Type B pancreatic cell (in vitro differentiated cells): ENCODE measurements at regions not wholly inside any gene's neighbourhood (a gene's known extent, or its start where the extent isn't known, plus 50 kb on each side); places are given as distances from the start of the nearest gene placed in this dataset.

Experiments used
- DNase-seq: peaks from one replicate; pipeline ENCODE4 v3.0.0; 2021; ENCODE audit warnings: mixed read lengths; ENCODE audit not compliant: unreplicated experiment; ENCODE audit errors: extremely low spot score
- H3K27ac Mint-ChIP-seq: 2 replicates; pipeline ENCODE4 v1.8.0; 2021; ENCODE audit warnings: mild to moderate bottlenecking, mixed read lengths
- H3K27me3 Mint-ChIP-seq: 2 replicates; pipeline ENCODE4 v1.8.0; 2021; ENCODE audit warnings: mixed read lengths
- H3K36me3 Mint-ChIP-seq: 2 replicates; pipeline ENCODE4 v1.8.0; 2021; ENCODE audit warnings: mixed read lengths
- H3K4me1 Mint-ChIP-seq: one replicate; pipeline ENCODE4 v1.8.0; 2021; ENCODE audit warnings: mixed read lengths; ENCODE audit not compliant: unreplicated experiment
- H3K4me3 Mint-ChIP-seq: 2 replicates; pipeline ENCODE4 v1.8.0; 2021; ENCODE audit warnings: mild to moderate bottlenecking, mixed read lengths
- H3K9me3 Mint-ChIP-seq: 2 replicates; pipeline ENCODE4 v1.8.0; 2021; ENCODE audit warnings: mixed read lengths
- TF ChIP-seq, protein P1 (sequence below): fragments of 200-600 bp; sonication (generic); conservative IDR thresholded peaks from 2 replicates; pipeline ENCODE4 v1.5.0; 2021; ENCODE audit warnings: antibody characterized with exemption, mild to moderate bottlenecking

DNA sequence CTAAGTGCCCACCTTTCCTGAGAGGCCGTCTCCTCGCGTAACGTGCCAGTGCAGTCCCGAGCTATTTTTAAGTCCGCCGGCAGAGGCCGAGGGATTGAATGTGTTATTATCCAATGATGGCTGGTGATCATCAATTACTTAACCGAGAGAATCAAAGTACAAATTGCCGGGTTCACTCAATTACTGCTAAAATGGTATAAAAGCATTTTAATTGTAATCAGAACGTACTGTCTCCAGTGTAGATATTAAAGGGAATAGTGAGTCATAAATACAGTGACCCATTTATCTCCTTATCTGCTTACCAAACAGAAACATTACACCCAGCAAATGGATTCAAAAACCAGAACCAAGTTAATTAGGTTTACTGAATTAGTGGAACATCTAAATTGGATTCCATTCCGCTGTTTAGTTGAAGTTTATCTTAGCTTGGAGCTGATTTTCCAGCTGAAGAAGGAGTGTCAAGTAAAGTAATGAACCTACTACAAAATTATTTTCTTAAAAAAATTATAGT is 334.9 kb downstream of the BRD1 start:
- peaks cover 2% of the 10 kb centered on the region for H3K4me1 Mint-ChIP-seq
- H3K36me3 Mint-ChIP-seq = no peaks in the 10 kb centered on the region
- TF ChIP-seq, protein P1, sequence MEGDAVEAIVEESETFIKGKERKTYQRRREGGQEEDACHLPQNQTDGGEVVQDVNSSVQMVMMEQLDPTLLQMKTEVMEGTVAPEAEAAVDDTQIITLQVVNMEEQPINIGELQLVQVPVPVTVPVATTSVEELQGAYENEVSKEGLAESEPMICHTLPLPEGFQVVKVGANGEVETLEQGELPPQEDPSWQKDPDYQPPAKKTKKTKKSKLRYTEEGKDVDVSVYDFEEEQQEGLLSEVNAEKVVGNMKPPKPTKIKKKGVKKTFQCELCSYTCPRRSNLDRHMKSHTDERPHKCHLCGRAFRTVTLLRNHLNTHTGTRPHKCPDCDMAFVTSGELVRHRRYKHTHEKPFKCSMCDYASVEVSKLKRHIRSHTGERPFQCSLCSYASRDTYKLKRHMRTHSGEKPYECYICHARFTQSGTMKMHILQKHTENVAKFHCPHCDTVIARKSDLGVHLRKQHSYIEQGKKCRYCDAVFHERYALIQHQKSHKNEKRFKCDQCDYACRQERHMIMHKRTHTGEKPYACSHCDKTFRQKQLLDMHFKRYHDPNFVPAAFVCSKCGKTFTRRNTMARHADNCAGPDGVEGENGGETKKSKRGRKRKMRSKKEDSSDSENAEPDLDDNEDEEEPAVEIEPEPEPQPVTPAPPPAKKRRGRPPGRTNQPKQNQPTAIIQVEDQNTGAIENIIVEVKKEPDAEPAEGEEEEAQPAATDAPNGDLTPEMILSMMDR = no peak
- no peaks in the 10 kb centered on the region for H3K27me3 Mint-ChIP-seq
- no peaks in the 10 kb centered on the region for H3K9me3 Mint-ChIP-seq
- H3K27ac Mint-ChIP-seq = no peak overlapping the region
- DNase-seq = no peak
- no peak overlapping the region for H3K4me3 Mint-ChIP-seq

DNA sequence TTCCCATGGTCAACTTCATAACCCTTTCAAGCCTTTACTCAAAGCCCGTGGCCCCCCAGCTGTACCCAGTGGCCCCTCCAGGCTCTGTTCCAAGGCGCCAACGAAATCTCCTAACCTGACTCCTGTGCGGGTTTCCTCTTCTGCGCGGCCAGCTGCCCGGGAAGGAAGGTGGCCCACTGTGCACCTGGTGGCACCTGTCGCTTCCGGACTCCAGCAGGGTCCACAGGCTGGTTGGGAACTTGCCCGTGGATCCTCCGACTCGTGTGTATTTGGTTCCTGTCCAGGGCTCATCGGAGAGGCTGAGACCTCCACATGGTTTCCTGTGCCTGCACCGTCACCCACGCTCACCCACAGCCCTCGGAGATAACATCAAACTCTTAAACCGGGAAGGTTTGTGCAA is 335.4 kb downstream of the BRD1 start:
- H3K27ac Mint-ChIP-seq = no peak overlapping the region
- H3K9me3 Mint-ChIP-seq = no peaks in the 10 kb centered on the region
- H3K4me3 Mint-ChIP-seq = no peak overlapping the region
- no peaks in the 10 kb centered on the region for H3K27me3 Mint-ChIP-seq
- peaks cover 5% of the 10 kb centered on the region for H3K4me1 Mint-ChIP-seq
- TF ChIP-seq, protein P1 = no peak
- no peaks in the 10 kb centered on the region for H3K36me3 Mint-ChIP-seq
- DNase-seq = no peak

DNA sequence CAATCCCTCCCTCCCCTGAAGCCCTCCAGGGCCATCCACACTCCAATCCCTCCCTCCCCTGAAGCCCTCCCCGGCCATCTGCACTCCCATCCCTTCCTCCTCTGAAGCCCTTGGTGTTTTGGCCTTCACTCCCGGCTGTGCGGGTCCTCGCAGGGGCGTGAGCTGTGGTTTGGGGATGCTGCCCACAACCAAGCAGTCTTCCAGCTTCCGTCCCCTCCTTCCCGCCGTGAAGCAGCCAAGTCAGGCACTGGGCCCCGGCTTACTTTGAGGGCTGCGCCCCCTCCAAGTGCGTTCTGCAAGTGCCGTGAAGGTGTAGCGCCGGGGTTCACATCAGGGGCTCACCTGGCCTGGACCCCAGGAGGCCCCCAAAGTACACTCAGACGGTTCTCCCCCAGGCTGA is 335.9 kb downstream of the BRD1 start:
- no peaks in the 10 kb centered on the region for H3K9me3 Mint-ChIP-seq
- no peak overlapping the region for H3K4me3 Mint-ChIP-seq
- no peak overlapping the region for H3K27ac Mint-ChIP-seq
- no peaks in the 10 kb centered on the region for H3K36me3 Mint-ChIP-seq
- DNase-seq = no peak
- H3K27me3 Mint-ChIP-seq = no peaks in the 10 kb centered on the region
- TF ChIP-seq, protein P1 = no peak
- H3K4me1 Mint-ChIP-seq = peaks cover 5% of the 10 kb centered on the region

DNA sequence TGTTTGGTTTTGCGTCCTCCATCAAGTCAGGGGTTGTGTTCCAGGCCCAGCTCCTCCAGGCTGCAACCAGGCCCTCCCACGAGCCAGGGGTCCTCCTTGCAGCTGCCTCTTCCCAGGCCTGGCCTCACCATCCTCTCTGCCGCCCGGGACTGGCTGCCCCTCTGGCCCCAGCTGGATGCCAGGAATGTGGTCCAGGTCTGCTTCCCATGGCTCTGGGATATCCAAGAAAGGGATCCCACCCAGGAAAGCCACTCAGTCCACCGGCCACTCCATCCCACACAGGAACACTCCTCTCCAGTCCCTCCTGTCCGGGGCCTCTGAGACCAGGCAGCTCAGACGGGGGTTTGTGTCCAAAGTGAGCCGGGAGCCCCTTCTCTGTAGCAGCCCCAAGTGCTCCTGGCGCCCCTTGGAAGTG is 336.4 kb downstream of the BRD1 start:
- DNase-seq = no peak
- no peaks in the 10 kb centered on the region for H3K27me3 Mint-ChIP-seq

DNA sequence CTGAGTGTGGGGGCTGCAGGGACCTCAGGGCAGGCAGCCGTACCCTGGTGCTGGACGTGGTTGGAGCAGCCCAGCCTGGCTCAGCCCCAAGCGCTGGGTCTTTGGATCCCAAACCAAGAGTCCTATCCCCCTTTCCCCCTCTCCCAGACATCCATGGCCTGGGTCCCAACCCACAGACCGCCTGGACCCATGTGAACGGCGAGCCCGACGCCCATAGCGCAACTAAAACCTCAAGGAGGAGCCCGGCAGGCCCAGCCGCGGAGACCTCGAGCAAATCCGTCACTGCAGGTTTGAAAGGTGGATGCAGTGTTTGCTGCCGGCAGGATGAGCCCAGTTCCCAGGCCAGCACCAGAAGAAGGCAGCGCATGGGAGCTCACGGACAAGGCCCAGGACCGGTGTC is 337.0 kb downstream of the BRD1 start:
- peaks cover 5% of the 10 kb centered on the region for H3K4me1 Mint-ChIP-seq
- no peak overlapping the region for H3K27ac Mint-ChIP-seq
- DNase-seq = no peak
- TF ChIP-seq, protein P1 = no peak
- no peaks in the 10 kb centered on the region for H3K9me3 Mint-ChIP-seq
- H3K4me3 Mint-ChIP-seq = no peak overlapping the region
- H3K27me3 Mint-ChIP-seq = no peaks in the 10 kb centered on the region
- H3K36me3 Mint-ChIP-seq = no peaks in the 10 kb centered on the region

More for the DNA sequence above, 336.4 kb downstream of the BRD1 start:
- H3K36me3 Mint-ChIP-seq = no peaks in the 10 kb centered on the region
- TF ChIP-seq, protein P1 = no peak
- H3K4me1 Mint-ChIP-seq = peaks cover 5% of the 10 kb centered on the region
- H3K4me3 Mint-ChIP-seq = no peak overlapping the region
- H3K9me3 Mint-ChIP-seq = no peaks in the 10 kb centered on the region
- no peak overlapping the region for H3K27ac Mint-ChIP-seq

DNA sequence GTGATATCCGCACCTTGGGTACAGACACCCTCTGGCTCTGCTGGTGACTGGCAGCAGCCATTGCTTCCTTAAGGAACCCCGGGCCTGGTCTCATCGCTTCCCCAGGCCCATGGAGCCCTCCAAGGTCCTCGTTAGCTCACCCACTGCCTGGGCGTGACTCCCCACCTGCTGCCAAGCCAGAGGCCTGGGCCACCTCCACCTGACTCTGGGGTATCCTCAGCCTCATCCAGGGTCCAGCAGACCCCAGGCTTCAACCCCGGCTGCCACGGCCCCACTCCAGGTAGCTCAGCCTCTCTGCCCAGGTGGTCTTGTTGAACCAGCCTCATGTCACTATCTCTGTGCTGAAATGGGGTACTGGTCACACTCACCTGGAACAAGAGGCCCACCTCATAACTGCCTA is 337.9 kb downstream of the BRD1 start:
- no peak for DNase-seq
- Mint-ChIP-seq H3K4me3 (no peak overlapping the region), H3K9me3 (no peaks in the 10 kb centered on the region), H3K27ac (no peak overlapping the region), H3K36me3 (no peaks in the 10 kb centered on the region), H3K27me3 (no peaks in the 10 kb centered on the region), H3K4me1 (peaks cover 5% of the 10 kb centered on the region)
- TF ChIP-seq, protein P1 = no peak
